ENCODE measurements at regions not wholly inside any gene's neighbourhood (a gene's known extent, or its start where the extent isn't known, plus 50 kb on each side); places are given as distances from the start of the nearest gene placed in this dataset.

DNA sequence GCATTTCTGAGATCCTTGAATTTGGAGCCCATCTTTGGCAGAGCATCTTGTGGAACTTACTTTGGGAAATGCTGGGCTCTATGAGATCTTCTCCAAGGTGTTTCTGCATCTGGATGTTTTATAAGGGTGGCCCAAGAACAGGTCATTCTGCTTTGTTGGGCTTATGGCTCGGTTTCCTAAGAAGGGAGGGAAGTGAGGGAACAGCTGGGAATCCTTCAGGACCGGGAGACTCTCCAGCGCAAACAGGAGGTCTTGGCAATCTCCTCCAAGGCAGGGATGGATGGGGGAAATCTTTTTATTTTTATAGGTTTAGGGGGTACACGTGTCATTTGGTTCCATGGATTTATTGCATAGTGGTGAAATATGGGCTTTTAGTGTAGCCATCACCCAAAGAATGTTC lies 54.7 kb downstream of the IRX3 start:
- no peaks in the 10 kb centered on the region for H4K20me1 ChIP-seq (replicated peaks; ENCODE audit: control insufficient read depth, extremely low read depth, insufficient read depth, low read length)
- H3K36me3 ChIP-seq (ENCODE audit: control insufficient read depth in 2 of 2, extremely low read depth in 1 of 2, insufficient read depth in 2 of 2, low read length in 2 of 2) = no peaks in the 10 kb centered on the region
- no peak for DNase-seq (ENCODE audit: low read depth, low spot score)
- CTCF ChIA-PET = interaction anchor here (1.1 kb wide), 1 partner anchor 37 kb away, joined by 3 read pairs; no protein-coding TSS in a partner anchor
- H3K4me2 ChIP-seq (ENCODE audit: insufficient read depth, low read length) = no peak overlapping the region
- no peaks in the 10 kb centered on the region for H3K9me3 ChIP-seq (replicated peaks; ENCODE audit: control insufficient read depth, insufficient read depth, low read length)
- dilution Hi-C loops (cut with MboI; ENCODE audit: extremely low pct_ligation_motif_present, low sequenced_read_pairs) (no loop called here), intact Hi-C loops (cut with micrococcal nuclease) (no loop called here)
- no peak overlapping the region for H3K4me3 ChIP-seq (replicated peaks in 1 of 3; ENCODE audit: insufficient read depth in 1 of 3, low read depth in 1 of 3, low read length in 3 of 3)
- TF ChIP-seq, protein P1, sequence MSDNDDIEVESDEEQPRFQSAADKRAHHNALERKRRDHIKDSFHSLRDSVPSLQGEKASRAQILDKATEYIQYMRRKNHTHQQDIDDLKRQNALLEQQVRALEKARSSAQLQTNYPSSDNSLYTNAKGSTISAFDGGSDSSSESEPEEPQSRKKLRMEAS (IDR thresholded peaks at IDR 0.05; ENCODE audit: insufficient read depth, insufficient read length) = no peak
- no peak for TF ChIP-seq POLR2A (IDR thresholded peaks at IDR 0.05; ENCODE audit: low read depth, low read length)
- no peak for TF ChIP-seq MYC (IDR thresholded peaks at IDR 0.05; ENCODE audit: low read depth, low read length)
- no peak for TF ChIP-seq FOS (IDR thresholded peaks at IDR 0.05; ENCODE audit: borderline replicate concordance, insufficient read depth, low read length)
- TF ChIP-seq, protein P2, sequence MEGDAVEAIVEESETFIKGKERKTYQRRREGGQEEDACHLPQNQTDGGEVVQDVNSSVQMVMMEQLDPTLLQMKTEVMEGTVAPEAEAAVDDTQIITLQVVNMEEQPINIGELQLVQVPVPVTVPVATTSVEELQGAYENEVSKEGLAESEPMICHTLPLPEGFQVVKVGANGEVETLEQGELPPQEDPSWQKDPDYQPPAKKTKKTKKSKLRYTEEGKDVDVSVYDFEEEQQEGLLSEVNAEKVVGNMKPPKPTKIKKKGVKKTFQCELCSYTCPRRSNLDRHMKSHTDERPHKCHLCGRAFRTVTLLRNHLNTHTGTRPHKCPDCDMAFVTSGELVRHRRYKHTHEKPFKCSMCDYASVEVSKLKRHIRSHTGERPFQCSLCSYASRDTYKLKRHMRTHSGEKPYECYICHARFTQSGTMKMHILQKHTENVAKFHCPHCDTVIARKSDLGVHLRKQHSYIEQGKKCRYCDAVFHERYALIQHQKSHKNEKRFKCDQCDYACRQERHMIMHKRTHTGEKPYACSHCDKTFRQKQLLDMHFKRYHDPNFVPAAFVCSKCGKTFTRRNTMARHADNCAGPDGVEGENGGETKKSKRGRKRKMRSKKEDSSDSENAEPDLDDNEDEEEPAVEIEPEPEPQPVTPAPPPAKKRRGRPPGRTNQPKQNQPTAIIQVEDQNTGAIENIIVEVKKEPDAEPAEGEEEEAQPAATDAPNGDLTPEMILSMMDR (IDR thresholded peaks at IDR 0.05; ENCODE audit: extremely low read depth in 1 of 2, insufficient read depth in 1 of 2, low read depth in 1 of 2, low read length in 2 of 2) = no peak
- TF ChIP-seq POLR2AphosphoS5 (IDR thresholded peaks at IDR 0.05; ENCODE audit: insufficient read depth, low read depth, low read length) = no peak
- TF ChIP-seq JUN (IDR thresholded peaks at IDR 0.05; ENCODE audit: borderline replicate concordance, insufficient read depth, insufficient read length, low read depth) = no peak
- no peak for TF ChIP-seq GATA2 (IDR thresholded peaks at IDR 0.05; ENCODE audit: insufficient read depth, insufficient read length, low read depth, low read length)
- no peak for TF ChIP-seq EZH2 (IDR thresholded peaks at IDR 0.05; ENCODE audit: borderline replicate concordance, low read depth, low read length, severe bottlenecking)
- no peaks in the 10 kb centered on the region for H3K9me1 ChIP-seq (replicated peaks; ENCODE audit: control insufficient read depth, extremely low read depth, insufficient read depth, low read length)
- no TSS peak for BruUV-seq (replicated peaks)
- POLR2A ChIA-PET = no interaction called here
- no peaks in the 10 kb centered on the region for H3K79me2 ChIP-seq (ENCODE audit: control insufficient read depth, insufficient read depth, low read length)
- H2AFZ ChIP-seq (ENCODE audit: low read depth, low read length) = no peak overlapping the region
- FAIRE-seq = no peak
- H3K9ac ChIP-seq (replicated peaks; ENCODE audit: extremely low read depth, insufficient read depth, low read length) = no peak overlapping the region
- H3K27ac ChIP-seq (ENCODE audit: insufficient read depth, low read depth, low read length) = no peak overlapping the region
- no peaks in the 10 kb centered on the region for H3K4me1 ChIP-seq (ENCODE audit: control insufficient read depth, extremely low read depth, insufficient read depth, low read length)
- no peaks in the 10 kb centered on the region for H3K27me3 ChIP-seq (ENCODE audit: control insufficient read depth in 2 of 2, insufficient read depth in 2 of 2, low read length in 2 of 2)

Data from endothelial cell of umbilical vein (primary cell).